ENCODE measurements at regions not wholly inside any gene's neighbourhood (a gene's known extent, or its start where the extent isn't known, plus 50 kb on each side); places are given as distances from the start of the nearest gene placed in this dataset.

- TF ChIP-seq CTCF (IDR thresholded peaks at IDR 0.05) (no peak), POLR2A (IDR thresholded peaks at IDR 0.05) (no peak), EP300 (IDR thresholded peaks at IDR 0.05) (no peak)
Measured at GRCh38 chr4:111639876-111640275, 505.4 kb upstream of the FAM241A start.
